IPS DF 4.7 (cell line): ENCODE measurements at regions not wholly inside any gene's neighbourhood (a gene's known extent, or its start where the extent isn't known, plus 50 kb on each side); places are given as distances from the start of the nearest gene placed in this dataset.
"Not testable (repeated sequence)": the region's sequence is repeated elsewhere in the genome, so short reads cannot be mapped to it uniquely, and the experiment has no call there.

Source experiments
- DNase-seq: peaks from one replicate; pipeline ENCODE4 v3.0.0-alpha.2; 2013; ENCODE audit warnings: low spot score; ENCODE audit errors: extremely low read depth

DNA sequence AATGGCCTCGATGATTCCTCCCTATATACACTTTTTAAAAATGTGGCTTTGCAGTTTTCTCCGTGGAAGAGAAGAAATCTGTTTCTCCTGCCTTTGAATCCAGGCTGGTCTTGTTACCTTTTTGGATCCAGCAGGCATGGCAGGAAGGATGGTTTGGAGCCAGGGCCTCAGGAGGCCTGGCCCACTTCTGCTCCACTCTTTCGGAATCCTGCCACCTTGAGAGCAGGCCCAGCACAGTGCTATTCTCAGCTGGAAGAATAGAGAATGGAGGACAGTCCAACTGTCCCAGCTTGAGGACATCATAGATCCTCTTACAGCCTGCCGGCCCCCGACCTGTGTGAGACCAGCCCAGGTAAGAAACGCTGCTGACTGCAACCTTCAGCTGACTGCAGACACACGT lies 421.5 kb downstream of the FUT8 start:
- DNase-seq, result no peak

DNA sequence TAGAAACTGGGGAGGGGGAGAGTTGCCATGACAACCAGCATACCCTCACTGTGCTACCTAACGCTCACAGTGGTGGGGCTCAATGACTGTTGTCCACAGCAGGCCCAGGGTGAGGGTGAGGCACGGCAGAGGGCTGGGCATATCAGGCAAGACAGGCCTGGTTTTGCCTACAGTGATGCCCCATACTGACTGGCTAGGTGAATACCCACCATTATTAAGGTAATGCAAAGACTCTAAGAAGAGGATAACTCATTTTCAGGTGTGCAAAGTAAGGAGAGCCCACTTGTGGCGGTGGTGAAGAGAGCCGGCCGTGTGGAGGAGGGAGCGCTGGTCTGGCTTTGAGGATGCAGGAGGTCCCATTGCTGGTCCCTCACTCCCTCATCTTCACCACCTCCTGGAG lies 422.3 kb downstream of the FUT8 start:
- no peak for DNase-seq

DNA sequence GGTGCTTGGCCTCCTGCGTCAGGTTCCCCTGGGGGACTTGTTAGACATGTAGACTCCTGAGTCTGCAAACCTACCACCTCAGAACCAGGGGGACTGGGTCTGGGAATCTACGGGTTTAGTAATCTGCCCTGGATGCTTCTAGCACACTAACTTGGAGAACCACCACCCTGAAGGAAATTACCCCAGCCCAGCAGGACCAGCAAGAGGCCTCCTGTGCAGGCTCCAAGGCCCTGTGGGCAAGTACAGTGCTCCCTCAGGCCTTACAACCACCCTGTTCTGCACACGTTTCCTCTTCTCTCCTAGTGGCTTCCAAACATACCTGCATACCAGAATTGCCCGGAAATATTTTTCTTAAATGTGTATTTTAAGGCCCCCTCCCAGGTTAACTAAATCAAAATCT lies 423.0 kb downstream of the FUT8 start:
- no peak for DNase-seq

DNA sequence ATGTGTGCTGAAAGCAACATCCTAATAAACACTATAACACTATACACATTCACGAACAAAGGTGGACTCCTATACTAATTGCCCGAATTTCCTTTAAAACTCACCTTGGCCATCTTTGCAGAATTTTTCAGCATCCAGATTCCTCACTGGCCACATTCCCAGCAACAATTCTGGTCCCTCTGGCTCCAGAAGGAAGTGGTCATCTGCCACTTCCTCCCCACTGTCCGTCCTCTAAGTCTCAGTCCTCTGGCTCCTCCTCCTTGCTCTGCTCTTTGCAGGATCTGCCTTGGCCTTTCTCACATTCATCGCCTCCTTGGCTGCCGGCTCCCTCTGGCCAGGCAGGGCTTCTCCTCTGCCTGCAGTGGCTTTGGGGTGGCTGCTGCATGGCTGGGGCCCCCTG lies 426.0 kb downstream of the FUT8 start:
- no peak for DNase-seq

DNA sequence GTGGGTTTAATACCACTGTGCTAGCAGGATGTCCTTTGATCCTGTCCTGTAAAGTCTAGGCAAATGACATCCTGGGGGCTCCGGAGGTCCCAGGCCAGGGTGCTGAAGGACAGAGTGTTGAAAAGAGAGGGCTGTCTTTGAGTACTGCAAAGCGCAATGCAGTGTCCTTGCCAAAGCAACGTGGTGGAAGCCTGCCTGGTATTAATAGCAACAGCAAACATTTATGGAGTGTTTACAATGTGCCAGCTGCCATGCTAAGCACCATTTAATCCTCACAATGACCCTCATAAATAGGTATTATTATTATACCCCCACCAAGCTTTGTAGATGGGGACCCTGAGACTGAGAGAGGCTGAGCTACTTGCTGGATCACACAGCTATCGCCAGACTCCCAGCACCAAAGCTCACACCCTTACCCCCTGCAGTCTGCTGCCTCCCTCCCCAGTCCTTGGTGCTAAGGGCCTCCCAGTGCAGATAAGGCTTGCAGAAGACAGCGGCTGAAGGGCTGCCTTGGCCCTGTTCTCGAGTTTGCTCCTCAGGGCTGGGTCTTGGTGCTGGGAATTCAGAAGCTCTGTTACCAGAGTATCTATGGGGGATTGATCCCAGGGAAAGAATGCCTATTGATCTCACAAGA lies 427.7 kb downstream of the FUT8 start:
- no peak for DNase-seq

DNA sequence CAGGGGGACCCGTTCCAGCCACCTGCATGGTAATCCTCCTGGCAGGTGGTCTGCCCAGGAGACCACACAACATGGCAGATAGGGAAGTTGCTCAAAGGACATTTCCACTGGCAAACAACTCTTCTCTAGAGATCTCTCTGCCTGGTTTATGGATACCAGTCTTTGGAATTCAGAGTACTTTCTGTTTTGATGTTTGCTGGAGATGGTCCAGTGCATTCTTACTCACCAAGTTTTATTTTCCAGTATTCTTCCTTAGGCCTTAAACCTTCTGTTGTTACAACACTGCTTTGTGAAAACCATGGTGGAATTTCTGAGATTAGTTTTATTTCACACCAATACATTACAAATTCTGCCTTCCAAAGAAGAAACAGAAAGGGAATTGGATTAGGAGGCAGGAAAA lies 428.3 kb downstream of the FUT8 start:
- DNase-seq, result no peak

DNA sequence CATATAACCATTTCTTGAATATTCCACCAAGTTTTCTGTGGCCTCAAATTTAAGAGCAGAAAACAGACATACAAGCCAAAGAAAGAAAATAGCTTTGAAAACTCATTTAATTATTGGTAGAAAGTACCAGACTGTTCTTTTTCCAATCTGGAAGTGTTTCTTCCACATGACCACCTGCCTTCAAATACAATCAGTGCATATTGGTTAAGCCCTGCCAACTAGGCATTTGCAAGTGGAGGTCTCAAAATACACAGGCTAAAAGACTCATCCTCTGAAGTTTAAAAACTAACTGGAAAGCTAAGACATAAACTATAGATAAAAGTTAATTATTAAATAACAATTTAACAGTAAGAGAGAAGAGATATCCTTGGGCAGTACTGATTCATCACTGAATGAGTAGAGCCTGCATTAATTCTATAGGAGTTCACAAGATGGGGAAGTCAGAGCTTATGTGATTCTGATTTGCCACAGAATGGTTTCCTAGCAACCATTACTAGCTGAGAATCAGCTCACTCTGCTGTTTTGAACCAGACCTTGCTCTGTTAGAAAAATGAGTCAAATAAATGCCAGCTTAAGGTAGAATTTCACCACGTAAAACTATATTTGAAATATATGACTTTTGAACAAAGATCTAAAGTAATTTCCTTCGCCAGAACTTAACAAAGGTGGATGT lies 433.8 kb downstream of the FUT8 start:
- DNase-seq, result no peak

DNA sequence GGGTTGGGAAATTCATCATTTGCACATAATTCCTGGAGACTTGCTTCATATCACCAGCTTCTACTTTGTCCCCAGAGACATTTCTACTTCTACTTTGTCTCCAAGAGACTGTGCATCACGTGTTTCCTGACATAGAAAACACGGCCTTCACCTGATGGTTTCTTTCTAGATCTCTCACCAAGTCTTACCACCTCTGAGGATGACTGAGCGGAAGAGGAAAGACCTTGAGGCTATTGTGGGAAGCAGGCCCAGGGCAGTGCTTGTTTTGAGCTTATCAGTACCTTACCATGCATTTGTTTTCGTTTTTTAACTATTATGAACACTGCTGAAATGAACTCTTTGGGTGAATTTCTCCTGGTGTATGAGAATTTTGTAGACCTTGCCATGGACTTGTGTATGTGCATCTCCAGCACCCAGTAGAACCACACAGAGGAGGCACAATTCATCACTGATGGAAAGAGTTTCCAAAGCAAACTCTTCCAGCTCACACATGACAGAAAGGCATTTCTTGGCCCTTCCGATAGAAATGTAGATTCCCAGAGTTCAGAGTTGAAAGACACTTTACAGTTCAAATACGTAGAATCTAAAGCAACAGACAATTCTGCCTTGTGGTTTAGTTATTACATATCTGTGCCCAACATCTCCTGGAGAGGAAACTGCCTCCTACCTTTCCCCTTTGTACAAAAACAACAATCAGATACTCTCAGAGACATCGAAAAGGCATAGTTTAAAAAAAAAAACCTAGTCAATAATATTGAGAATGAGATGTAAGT lies 434.7 kb downstream of the FUT8 start:
- DNase-seq, result no peak

DNA sequence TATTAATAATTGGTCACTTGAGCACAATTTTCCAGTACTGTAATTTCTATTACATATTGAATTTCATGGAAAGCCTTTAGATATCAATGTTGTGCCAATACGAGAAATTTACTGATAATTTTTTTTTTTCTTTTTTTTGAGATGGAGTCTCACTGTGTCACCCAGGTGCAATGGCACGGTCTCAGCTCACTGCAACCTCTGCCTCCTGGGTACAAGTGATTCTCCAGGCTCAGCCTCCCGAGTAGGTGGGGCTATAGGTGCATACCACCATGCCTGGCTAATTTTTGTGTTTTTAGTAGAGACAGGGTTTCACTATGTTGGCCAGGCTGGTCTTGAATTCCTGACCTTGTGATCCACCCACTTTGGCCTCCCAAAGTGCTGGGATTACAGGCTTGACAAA lies 435.4 kb downstream of the FUT8 start:
- not testable (repeated sequence) for DNase-seq

DNA sequence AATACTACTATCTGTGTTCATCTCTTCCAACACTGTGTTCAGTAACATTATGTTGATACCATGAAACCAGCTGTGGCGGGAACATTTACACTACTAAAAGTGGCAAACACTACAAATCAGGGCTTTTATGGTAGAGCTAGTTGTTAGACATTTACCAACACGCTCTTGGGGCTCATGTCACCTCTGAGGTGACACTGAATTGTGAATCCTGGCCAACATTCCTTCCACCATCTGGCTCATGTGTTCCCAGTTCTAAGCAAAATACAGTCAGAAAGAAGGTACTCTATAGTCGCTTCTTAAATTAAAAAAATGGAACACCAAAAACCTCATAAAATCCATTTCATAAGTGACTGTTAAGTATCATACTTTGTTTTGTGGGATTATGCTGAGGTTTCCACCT lies 436.6 kb downstream of the FUT8 start:
- no peak for DNase-seq

DNA sequence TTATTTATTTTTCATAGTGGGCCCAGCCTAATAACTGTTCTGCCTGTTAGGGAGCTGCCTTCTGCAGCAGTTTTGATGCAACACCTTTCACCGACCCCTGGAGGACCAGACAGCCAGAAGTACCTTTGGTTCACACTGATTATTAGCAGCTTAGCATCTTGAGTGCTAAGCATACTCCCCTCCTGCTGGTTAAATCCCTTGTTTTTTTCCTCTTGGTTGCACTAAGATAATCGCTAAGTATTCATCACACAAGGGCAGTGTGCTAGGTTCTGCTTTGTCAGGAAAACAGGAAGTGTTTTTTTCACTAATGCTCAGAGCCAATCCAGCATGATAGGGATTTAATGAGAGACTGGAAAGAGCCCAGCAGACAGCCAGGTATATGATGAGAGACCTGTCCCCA lies 437.0 kb downstream of the FUT8 start:
- no peak for DNase-seq

DNA sequence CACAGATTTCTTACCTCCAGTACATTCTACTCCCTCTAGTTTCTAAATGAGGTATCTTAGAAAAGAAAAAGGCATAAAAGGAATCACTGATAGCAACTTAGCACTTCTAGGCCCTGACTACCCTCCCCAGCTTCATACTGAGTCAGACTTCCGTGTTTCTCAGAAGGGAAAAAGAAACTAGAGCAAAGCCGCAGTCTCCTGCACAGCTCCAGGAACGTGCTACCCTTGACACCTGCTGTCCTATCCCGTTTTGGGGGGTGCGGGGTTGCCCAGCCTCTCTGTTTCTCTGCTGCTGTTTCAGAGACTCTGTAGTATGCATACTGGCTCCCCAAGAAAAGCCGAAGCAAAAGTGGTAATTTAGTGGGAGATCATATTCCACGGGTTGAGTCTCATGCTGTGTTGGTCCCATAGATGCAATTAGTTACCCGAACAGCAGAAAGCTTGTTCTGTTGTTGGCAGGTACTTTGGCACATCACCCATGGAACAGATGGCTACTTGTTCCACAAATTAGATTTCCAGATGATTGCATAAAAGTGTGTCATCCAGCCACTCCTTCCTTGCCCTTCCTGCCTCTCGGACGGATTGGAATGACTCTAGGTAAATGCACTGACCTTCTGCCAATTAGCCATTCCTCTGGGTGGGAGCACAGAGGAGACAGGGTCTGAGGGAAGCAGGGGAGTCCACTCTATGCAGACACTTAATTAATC lies 438.1 kb downstream of the FUT8 start:
- no peak for DNase-seq

DNA sequence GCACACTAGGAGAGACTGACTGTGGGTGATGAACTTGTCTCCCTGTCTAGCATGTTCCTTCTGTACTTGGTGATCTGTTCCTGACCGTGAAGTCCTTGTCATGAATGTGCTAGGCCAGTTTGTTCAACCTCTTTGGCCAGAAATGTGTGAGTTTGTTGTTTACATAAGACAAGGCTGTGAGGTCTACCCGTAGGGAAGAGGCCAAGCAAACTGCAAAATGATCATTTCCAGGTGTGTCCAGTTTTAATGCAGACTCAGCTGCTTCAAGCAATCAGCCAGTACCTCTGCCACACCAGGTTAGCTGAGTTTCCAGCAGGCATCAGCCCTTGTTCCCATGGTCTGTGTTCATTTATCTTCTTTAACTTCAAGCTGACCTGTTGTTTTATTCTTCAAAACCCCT lies 440.2 kb downstream of the FUT8 start:
- no peak for DNase-seq

DNA sequence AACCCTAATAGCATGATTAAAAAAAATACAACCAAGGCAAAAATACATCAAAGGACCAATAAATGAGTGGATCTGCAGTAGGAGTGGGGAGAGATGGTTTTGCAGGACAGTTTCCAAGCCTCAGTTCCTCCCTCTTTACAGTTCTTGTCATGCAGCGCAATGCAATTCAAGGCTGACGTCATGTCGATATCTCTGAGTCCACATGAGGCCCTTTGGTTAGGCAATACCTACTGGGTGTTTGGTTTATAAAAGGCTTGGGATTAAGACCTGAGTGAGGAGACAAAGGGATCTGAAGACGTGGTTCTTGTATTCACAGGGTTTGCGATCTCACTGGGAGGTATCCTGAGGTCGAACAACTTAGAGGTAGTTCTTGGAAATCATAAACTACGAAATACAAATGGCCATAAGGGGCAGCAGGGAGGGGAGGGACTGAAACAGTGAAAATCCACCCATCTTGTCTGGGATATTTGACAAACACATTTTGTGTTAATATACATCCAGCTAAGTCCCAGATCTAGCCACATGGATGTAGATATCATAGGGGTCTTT lies 441.0 kb downstream of the FUT8 start:
- no peak for DNase-seq

DNA sequence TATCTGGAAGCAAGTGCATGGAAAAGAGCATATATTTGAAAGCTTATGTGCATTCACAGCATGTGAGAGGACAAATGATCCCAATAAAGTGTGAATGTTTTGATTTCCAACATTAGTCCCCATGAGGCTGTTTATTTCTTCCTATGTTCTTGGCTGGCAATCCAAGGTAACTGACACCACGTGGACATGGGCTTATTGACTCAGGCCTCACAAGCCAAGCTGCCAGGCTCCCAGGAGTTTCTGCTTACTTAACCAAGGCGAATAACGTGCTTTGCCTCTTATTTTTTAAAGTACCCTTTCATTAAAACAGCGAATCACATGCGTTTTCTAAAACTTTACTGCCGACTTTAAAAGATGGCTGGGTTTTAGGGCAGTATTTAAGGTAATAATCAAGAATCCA lies 441.7 kb downstream of the FUT8 start:
- no peak for DNase-seq

DNA sequence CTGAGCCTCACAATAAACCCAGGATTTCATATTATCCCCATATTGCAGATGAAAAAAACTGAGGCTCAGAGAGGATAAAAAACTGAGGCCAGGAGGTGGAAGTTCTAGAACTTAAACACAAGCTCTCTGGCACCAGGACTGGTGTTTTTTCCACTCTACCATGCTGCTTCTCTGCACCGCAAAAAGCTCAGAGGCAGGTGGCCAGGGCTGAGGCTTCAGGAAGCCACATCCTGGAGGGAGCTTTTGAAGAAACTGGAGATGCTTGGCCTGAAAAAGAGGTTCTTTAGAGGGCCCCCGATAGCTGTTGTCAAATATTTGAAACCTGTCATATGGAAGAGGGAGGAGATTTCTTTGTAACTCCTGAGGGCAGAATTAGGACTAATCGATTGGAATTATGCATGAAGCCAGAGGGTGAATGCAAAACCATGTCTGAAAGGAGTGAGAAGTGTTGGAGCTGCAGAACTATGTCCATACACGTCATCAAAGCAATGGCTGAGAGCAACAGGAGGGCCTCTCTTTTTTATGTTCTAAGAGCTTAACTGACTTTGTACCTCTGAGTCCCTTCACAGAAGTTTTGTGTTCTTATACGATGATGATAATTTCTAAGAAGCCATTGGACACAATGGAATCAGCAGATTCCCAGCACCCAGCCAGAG lies 448.6 kb downstream of the FUT8 start:
- DNase-seq, result no peak

DNA sequence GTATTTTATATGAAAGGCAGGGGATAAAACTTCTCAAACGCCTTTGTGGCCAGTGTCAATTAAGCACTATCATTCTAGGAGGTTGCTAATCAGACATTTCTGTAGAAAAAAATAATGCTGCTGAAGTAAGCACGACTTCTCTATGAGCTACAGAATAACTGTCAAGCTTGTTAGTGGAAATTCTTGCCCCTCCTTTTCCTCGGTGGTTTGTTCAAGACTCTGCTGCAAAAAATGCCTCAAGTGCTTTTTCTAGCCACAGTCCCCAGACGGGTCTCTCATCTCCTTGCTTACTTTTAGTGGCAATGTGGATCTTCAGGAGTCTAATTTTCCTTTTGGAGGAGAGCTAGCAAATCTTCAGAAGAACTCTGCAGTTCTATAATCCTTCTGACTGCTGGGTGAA lies 452.0 kb downstream of the FUT8 start:
- DNase-seq, result no peak

DNA sequence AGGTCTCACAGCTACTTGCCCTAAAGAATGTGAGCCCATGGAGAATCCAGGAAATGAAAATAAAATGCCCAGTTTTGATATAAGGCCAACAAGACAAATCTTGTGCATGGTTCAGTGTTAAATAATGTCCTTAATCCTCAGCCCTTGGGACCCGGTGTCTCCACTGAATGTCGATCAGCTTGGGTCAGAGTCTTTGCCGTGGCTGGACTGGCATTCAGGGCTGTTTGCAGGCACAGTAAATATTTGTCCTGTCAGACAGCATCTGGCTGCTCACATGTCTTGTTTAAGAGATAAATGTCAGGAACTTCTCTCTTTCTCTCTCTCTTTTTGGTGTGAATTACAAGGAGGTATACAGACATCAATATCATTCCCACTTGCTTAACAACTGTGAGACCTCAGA lies 452.5 kb downstream of the FUT8 start:
- no peak for DNase-seq

DNA sequence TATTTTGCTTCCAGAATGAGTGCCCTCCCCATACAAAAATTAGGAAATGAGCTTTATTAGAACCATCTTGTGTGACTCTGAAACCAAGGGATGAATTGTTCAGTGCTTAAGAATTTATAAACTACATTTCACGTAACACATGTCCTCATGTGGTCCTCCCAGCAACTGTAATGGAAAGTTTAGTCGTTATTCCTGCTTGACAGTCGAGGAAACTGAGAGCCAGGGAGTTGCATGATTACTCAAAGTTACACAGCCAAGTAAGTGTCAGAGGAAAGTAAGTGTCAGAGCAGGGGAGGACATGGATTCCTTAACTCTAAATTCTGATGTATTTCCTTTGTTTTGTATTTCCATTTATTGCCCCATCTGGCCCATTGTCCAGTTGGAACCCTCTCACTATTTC lies 453.9 kb downstream of the FUT8 start:
- DNase-seq, result no peak

DNA sequence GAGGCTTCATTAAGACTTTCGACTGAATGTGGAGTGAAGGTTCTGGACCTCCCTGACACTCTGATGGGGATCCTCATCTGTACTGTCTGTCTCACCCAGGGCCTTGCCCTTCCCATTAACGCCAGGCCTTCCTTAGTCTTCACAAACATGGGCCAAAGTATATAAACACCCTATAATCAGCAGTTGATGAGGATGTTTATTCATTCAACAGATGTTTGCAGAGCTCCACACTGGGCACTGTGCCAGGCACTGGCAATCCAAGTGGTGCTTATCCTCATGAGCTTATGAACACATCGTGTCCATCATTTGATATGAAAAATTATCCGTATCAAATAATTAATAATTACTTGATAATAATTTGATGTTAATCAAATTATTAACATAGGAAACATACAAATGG lies 454.4 kb downstream of the FUT8 start:
- no peak for DNase-seq

DNA sequence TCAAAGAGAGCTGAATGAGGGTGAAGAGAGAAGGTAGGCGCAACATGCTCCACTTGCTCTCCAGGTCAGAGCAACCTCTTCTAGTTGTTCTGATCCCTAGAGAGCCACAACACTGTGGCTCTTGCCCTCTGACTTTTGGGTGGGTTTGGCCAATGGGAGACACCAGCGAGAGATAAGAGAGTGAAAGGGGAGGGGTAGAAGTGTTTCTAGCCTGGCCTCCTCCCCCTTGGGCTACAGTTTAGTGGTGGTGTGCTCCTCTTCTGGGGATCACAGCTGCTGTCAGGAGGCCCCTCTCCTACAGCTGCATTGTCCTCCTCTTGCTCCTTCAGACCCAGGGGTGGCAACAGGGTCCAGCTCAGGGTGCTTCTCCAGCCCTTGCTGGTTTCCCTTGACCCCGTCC lies 454.8 kb downstream of the FUT8 start:
- DNase-seq, result no peak
